Heart right ventricle (tissue), 16 donors: ENCODE measurements at regions not wholly inside any gene's neighbourhood (a gene's known extent, or its start where the extent isn't known, plus 50 kb on each side); places are given as distances from the start of the nearest gene placed in this dataset.
"Not testable (repeated sequence)": the region's sequence is repeated elsewhere in the genome, so short reads cannot be mapped to it uniquely, and the experiment has no call there.

ENCODE experiments used
- ATAC-seq, 8 donors: fragments of 200-7000 bp; cut with Tn5 transposase; one replicate each; pipeline ENCODE4 v1.9.1; 2020; ENCODE audit warnings: mild to moderate bottlenecking in 8 of 8, moderate library complexity in 8 of 8, moderate number of reproducible peaks in 1 of 8
- DNase-seq, 2 donors: peaks; one replicate each; pipeline ENCODE4 v3.0.0-alpha.2; 2020
- H3K27ac ChIP-seq, 10 donors: fragments of 200-600 bp; sonication (generic) in 2 of 10; one replicate each; pipeline versions ENCODE4 v1.5.0 to v1.8.0; 2020 to 2022; ENCODE audit warnings: mild to moderate bottlenecking in 3 of 10
- H3K27me3 ChIP-seq, 7 donors: fragments of 200-600 bp; one replicate each; pipeline ENCODE4 v1.8.0; 2021 to 2022; ENCODE audit warnings: mild to moderate bottlenecking in 2 of 7
- H3K36me3 ChIP-seq, 9 donors: fragments of 200-600 bp; sonication (generic) in 1 of 9; one replicate each; pipeline versions ENCODE4 v1.5.0 to v1.8.0; 2020 to 2022; ENCODE audit warnings: mild to moderate bottlenecking in 2 of 9
- H3K4me1 ChIP-seq, 9 donors: fragments of 200-600 bp; sonication (generic) in 1 of 9; one replicate each; pipeline versions ENCODE4 v1.5.0 to v1.8.0; 2020 to 2022; ENCODE audit warnings: mild to moderate bottlenecking in 4 of 9
- H3K4me3 ChIP-seq, 10 donors: fragments of 200-600 bp; sonication (generic) in 2 of 10; one replicate each; pipeline versions ENCODE4 v1.5.0 to v1.8.0; 2020 to 2022; ENCODE audit warnings: mild to moderate bottlenecking in 7 of 10, moderate library complexity in 2 of 10
- H3K9me3 ChIP-seq, 11 donors: fragments of 200-600 bp in 10 of 11; sonication (generic) in 2 of 11; one replicate each; pipeline versions ENCODE4 v1.5.0 to v1.8.0; 2013 to 2022; ENCODE audit warnings: mild to moderate bottlenecking in 2 of 11, control low read depth in 1 of 11, moderate library complexity in 1 of 11
- WGBS, 2 donors: extraction: QIAGEN DNeasy Blood & Tissue Kit; methylation state at CpG; one replicate each; pipeline ENCODE4 v1.1.7; 2013; ENCODE audit warnings: inconsistent platforms in 1 of 2; 5-methylcytosine and 5-hydroxymethylcytosine counted together
- intact Hi-C, 10 donors: fragments of 100-400 bp; cut with DNase I; formaldehyde crosslinking; loops; one replicate each; pipeline versions ENCODE4 v1.11.1 to v1.14.2; 2022
- TF ChIP-seq, protein P1 (sequence below), 9 donors: fragments of 200-600 bp; sonication (generic) in 2 of 9; IDR thresholded peaks; one replicate each; pipeline versions ENCODE4 v1.5.0 to v1.8.0; 2021 to 2022; ENCODE audit warnings: antibody characterized with exemption in 9 of 9, mild to moderate bottlenecking in 5 of 9, moderate library complexity in 1 of 9
- donor health status: Arrhythmogenic right ventricular cardiomyopathy.
- donor health status: ischemic (EF 13 %, LVEDD 7.1; RV severe dilation, severe dysfunction).
- donor health status: healthy with polysubstance abuse.
- donor health status: DM: no; HTN: yes; CAD: no.
- donor health status: DM: no; HTN: no; CAD: no.
- donor health status: ischemic (EF 25% LVEDD 6.9; RV normal size, moderate dysfunction).
- donor health status: ischemic (EF 25% LVEDD 5.7; RV mildly dilated, moderate dysfunction).
- donor health status: healthy.
- donor health status: DM: yes; HTN: yes; CAD: no.
- donor health status: Ischemic cardiomyopathy.
- donor health status: ischemic (EF 35%, LVEDD 5.7; RV mildly dilated, moderate dysfunction).
- donor health status: nonischemic (EF 11% LVEDD 7.7; RV severe dilation, severe dysfunction).
- donor health status: DM: yes; HTN: yes; CAD: no.
- donor health status: PGD.
- donor health status: ischemic (EF 29% LVEDD 5.4; RV normal size, mild dysfunction).
- donor health status: nonischemic (EF 23%, LVEDD 6.1; RV moderate dilation, normal function).

DNA sequence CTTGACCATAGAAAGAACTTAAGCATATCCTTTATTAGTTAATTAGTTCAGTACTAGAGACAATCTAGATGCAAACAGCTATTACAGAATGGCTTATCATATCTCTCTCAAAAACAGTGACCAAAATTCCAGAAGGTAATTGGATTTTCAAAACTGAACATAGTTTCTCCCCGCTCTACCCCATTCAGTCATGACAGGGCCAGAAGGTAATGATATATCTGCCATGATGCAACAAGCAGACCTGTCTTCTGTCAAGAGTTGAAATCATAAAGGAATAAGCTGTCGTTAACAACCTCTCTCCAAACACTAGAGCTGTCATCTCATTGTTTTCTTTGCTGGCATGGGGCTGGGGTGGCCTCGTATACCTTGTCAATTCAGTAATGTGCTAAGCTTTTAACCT is 200.5 kb upstream of the POU5F2 start:
- no peak overlapping the region for H3K27ac ChIP-seq
- H3K27me3 ChIP-seq: no peaks in the 10 kb centered on the region
- no peak overlapping the region for H3K4me3 ChIP-seq
- TF ChIP-seq, protein P1, sequence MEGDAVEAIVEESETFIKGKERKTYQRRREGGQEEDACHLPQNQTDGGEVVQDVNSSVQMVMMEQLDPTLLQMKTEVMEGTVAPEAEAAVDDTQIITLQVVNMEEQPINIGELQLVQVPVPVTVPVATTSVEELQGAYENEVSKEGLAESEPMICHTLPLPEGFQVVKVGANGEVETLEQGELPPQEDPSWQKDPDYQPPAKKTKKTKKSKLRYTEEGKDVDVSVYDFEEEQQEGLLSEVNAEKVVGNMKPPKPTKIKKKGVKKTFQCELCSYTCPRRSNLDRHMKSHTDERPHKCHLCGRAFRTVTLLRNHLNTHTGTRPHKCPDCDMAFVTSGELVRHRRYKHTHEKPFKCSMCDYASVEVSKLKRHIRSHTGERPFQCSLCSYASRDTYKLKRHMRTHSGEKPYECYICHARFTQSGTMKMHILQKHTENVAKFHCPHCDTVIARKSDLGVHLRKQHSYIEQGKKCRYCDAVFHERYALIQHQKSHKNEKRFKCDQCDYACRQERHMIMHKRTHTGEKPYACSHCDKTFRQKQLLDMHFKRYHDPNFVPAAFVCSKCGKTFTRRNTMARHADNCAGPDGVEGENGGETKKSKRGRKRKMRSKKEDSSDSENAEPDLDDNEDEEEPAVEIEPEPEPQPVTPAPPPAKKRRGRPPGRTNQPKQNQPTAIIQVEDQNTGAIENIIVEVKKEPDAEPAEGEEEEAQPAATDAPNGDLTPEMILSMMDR (IDR thresholded peaks at IDR 0.05): no peak
- WGBS, 2 donors: 47 to 70% methylated on average over 3 of the region's 3 CpGs
- H3K9me3 ChIP-seq: no peaks in the 10 kb centered on the region
- intact Hi-C loops: no loop called here
- no peaks in the 10 kb centered on the region for H3K4me1 ChIP-seq
- no peak for ATAC-seq
- H3K36me3 ChIP-seq: no peaks in the 10 kb centered on the region
- DNase-seq: no peak

DNA sequence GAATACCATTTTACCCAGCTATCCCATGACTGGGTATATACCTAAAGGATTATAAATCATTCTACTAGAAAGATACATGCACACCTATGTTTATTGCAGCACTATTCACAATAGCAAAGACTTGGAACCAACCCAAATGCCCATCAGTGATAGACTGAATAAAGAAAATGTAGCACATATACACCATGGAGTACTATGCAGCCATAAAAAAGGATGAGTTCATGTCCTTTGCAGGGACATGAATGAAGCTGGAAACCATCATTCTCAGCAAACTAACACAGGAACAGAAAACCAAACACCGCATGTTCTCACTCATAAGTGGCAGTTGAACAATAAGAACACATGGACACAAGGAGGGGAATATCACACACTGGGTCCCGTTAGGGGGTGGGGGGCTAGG is 191.9 kb upstream of the POU5F2 start:
- H3K4me1 ChIP-seq, H3K36me3 ChIP-seq, H3K27ac ChIP-seq, H3K27me3 ChIP-seq, DNase-seq, H3K4me3 ChIP-seq, ATAC-seq: not testable (repeated sequence)
- 97 to 100% methylated on average over 2 of the region's 2 CpGs for WGBS, 2 donors
- intact Hi-C loops: loop anchor here in 1 of 10 donors (5.0 kb wide), 1 partner anchor 179 kb away; a partner anchor contains a TSS
- peaks cover 0 to 12% (median 0%) of the 10 kb centered on the region in 11 donors for H3K9me3 ChIP-seq

DNA sequence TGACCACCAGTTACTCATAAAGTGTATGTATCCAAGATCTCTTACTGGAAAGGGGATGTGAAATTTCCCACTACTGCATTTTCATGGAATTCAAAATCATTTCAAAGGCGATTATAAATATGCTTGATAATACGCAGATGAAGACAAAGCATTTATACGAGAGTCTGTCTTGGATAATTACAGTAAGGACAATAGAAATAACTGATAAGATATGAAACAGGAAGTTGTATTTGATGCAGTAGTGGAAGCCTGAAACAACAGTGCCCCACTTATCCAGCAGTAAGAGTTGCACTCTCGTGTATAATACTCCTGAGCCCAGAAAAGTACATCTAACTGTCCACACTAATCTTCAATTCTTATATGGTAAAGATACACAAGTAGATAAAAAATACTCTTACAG is 188.7 kb upstream of the POU5F2 start:
- peaks cover 0 to 5% (median 0%) of the 10 kb centered on the region in 9 donors for H3K4me1 ChIP-seq
- H3K27me3 ChIP-seq: no peaks in the 10 kb centered on the region
- intact Hi-C loops: loop anchor here in 1 of 10 donors (5.0 kb wide), 1 partner anchor 182 kb away; a partner anchor contains a TSS
- TF ChIP-seq, protein P1 (IDR thresholded peaks at IDR 0.05): no peak
- ATAC-seq (no peak), DNase-seq (no peak)
- H3K27ac ChIP-seq: no peak overlapping the region
- WGBS, 2 donors: 58 to 64% methylated on average over 4 of the region's 4 CpGs
- H3K4me3 ChIP-seq: no peak overlapping the region
- no peaks in the 10 kb centered on the region for H3K36me3 ChIP-seq
- peaks cover 0 to 12% (median 0%) of the 10 kb centered on the region in 11 donors for H3K9me3 ChIP-seq

DNA sequence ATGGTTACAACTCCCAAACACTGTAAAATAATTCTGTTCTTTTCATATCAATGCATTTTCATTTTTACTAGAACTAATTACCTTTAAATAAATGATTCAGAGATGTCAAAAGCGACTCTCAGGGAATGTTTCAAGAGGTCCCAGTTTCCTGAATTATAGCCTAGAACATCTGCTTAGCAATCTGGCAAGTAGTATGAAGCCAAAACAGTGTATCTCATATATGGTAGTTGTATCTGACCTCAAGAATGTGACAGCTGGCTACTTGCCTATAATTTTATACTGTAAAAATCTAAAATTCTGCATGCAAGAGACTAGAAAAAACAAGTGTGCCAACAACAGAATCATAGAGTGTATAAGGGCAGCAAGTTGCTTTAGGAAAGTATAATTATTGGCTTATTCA is 187.7 kb upstream of the POU5F2 start:
- intact Hi-C loops: no loop called here
- H3K36me3 ChIP-seq: no peaks in the 10 kb centered on the region
- no peak overlapping the region for H3K4me3 ChIP-seq
- DNase-seq (no peak), ATAC-seq (no peak)
- no peak overlapping the region for H3K27ac ChIP-seq
- H3K4me1 ChIP-seq: peaks cover 0 to 5% (median 0%) of the 10 kb centered on the region in 9 donors
- peaks cover 0 to 8% (median 0%) of the 10 kb centered on the region in 11 donors for H3K9me3 ChIP-seq
- TF ChIP-seq, protein P1 (IDR thresholded peaks at IDR 0.05): no peak
- 74 to 78% methylated on average over 1 of the region's 1 CpG for whole genome bisulfite sequencing, 2 donors
- no peaks in the 10 kb centered on the region for H3K27me3 ChIP-seq

DNA sequence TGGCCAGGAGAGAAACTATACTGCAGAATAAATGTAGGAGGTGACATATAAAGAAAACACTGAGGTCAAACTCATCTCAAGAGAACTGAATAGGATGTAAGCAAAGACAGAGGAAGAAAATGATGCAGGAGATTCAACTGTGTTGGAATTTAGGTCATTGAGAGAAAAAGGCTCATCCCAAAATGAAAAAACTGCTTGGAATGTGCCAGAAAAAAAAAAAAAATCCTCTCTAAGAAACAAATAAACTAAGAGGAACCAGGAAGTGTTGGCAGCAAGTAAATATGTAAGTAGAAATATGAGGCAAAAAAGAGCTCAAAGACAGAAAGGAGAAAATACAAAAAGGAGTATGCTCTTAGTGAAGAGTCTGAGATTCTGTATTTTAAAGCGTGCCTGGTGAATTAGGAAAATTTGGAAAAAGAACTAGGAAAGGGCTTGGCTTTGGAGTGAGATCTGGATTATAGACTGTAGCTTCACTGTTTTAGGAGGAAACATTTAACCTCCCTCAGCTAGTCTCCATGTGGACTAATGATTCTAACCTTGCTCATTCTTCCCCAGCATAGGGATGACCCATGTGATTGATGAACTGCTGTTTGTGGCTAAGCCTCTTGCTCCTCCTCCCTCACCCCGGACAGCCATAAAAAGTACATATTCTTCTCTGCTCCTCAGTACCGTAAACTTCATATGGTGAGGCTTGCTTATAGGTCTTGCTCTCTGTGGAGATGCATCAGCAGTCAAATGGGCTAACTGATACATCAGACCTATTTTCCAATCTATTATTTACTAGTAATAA is 185.6 kb upstream of the POU5F2 start:
- no peaks in the 10 kb centered on the region for H3K36me3 ChIP-seq
- intact Hi-C loops: no loop called here
- H3K4me1 ChIP-seq: peaks cover 0 to 5% (median 0%) of the 10 kb centered on the region in 9 donors
- ATAC-seq (no peak), DNase-seq (no peak)
- no peaks in the 10 kb centered on the region for H3K9me3 ChIP-seq
- no peaks in the 10 kb centered on the region for H3K27me3 ChIP-seq
- TF ChIP-seq, protein P1 (IDR thresholded peaks at IDR 0.05): no peak
- no peak overlapping the region for H3K4me3 ChIP-seq
- 83 to 86% methylated on average over 3 of the region's 3 CpGs for WGBS, 2 donors
- no peak overlapping the region for H3K27ac ChIP-seq
